Uterus (tissue), 3 donors: ENCODE measurements at regions not wholly inside any gene's neighbourhood (a gene's known extent, or its start where the extent isn't known, plus 50 kb on each side); places are given as distances from the start of the nearest gene placed in this dataset.

Source experiments
- DNase-seq, 2 donors: peaks; one replicate each; pipeline ENCODE4 v3.0.0-alpha.2; 2019 to 2020
- H3K27ac ChIP-seq, 2 donors: fragments of 200-600 bp; sonication (generic); 1 replicate in 1 of 2; 2 replicates in 1 of 2; pipeline ENCODE4 v1.5.1; 2016 to 2018
- H3K27me3 ChIP-seq, 2 donors: fragments of 200-600 bp; sonication (generic); one replicate each; pipeline ENCODE4 v1.5.1; 2018 to 2019; ENCODE audit warnings: control low read depth in 1 of 2
- H3K36me3 ChIP-seq, 2 donors: fragments of 200-600 bp; sonication (generic); one replicate each; pipeline ENCODE4 v1.5.1; 2019; ENCODE audit warnings: control low read depth in 1 of 2
- H3K4me1 ChIP-seq, 2 donors: fragments of 200-600 bp; sonication (generic); one replicate each; pipeline ENCODE4 v1.5.1; 2018 to 2019; ENCODE audit warnings: control low read depth in 1 of 2
- H3K4me3 ChIP-seq, 2 donors: fragments of 200-600 bp; sonication (generic); 1 replicate in 1 of 2; 2 replicates in 1 of 2; pipeline ENCODE4 v1.5.1; 2018 to 2019; ENCODE audit warnings: mild to moderate bottlenecking in 1 of 2
- H3K9me3 ChIP-seq, 2 donors: fragments of 200-600 bp; sonication (generic); one replicate each; pipeline ENCODE4 v1.5.1; 2019; ENCODE audit warnings: control low read depth in 1 of 2
- CTCF ChIP-seq, 4 experiments: fragments of 200-600 bp in 2 of 4; fragments of 450-650 bp in 2 of 4; sonication (generic) in 2 of 4; IDR thresholded peaks; one replicate each; pipeline ENCODE4 v1.5.1; 2016 to 2019; ENCODE audit warnings: antibody characterized with exemption in 4 of 4, mild to moderate bottlenecking in 2 of 4, moderate library complexity in 1 of 4
- POLR2A ChIP-seq, 2 donors: fragments of 450-650 bp; IDR thresholded peaks; one replicate each; pipeline ENCODE4 v1.6.1; 2016; ENCODE audit warnings: antibody characterized with exemption in 2 of 2, mild to moderate bottlenecking in 1 of 2, moderate library complexity in 1 of 2
- intact Hi-C: fragments of 100-400 bp; cut with DNase I; formaldehyde crosslinking; loops from one replicate; pipeline ENCODE4 v1.15.1; 2023; ENCODE audit warnings: low total_unique reads
- donor health status: DM: yes; HTN: yes; CAD: no.

- Histone ChIP-seq H3K27me3 (no peaks in the 10 kb centered on the region), H3K9me3 (no peaks in the 10 kb centered on the region), H3K36me3 (no peaks in the 10 kb centered on the region), H3K4me1 (no peaks in the 10 kb centered on the region), H3K4me3 (no peak overlapping the region), H3K27ac (no peak overlapping the region)
- TF ChIP-seq POLR2A (IDR thresholded peaks at IDR 0.05) (no peak), CTCF (IDR thresholded peaks at IDR 0.05) (no peak)
- no peak for DNase-seq
- intact Hi-C loops, result no loop called here
Observed at GRCh38 chr20:63130658-63131577, 85.0 kb downstream of the YTHDF1 start.

GRCh38 chr20:63129991-63130657 lies 85.8 kb downstream of the YTHDF1 start:
- DNase-seq, result no peak
- intact Hi-C loops, result no loop called here

GRCh38 chr20:63129376-63129965 lies 86.5 kb downstream of the YTHDF1 start:
- no peak for DNase-seq
- no peak for TF ChIP-seq POLR2A (IDR thresholded peaks at IDR 0.05)
- no peak for TF ChIP-seq CTCF (IDR thresholded peaks at IDR 0.05)
- intact Hi-C loops, result no loop called here

More at GRCh38 chr20:63129991-63130657, 85.8 kb downstream of the YTHDF1 start:
- no peak overlapping the region for H3K4me3 ChIP-seq
- no peaks in the 10 kb centered on the region for H3K27me3 ChIP-seq
- no peaks in the 10 kb centered on the region for H3K36me3 ChIP-seq
- no peak overlapping the region for H3K27ac ChIP-seq
- H3K4me1 ChIP-seq, result no peaks in the 10 kb centered on the region
- no peaks in the 10 kb centered on the region for H3K9me3 ChIP-seq
- TF ChIP-seq POLR2A (IDR thresholded peaks at IDR 0.05), result no peak
- TF ChIP-seq CTCF (IDR thresholded peaks at IDR 0.05), result no peak

GRCh38 chr20:63128956-63129355 lies 87.0 kb downstream of the YTHDF1 start:
- H3K4me1 ChIP-seq, result no peaks in the 10 kb centered on the region
- no peaks in the 10 kb centered on the region for H3K36me3 ChIP-seq
- intact Hi-C loops, result no loop called here
- no peak overlapping the region for H3K27ac ChIP-seq
- H3K4me3 ChIP-seq, result no peak overlapping the region
- no peak for DNase-seq
- TF ChIP-seq CTCF (IDR thresholded peaks at IDR 0.05), result no peak
- TF ChIP-seq POLR2A (IDR thresholded peaks at IDR 0.05), result no peak
- H3K9me3 ChIP-seq, result no peaks in the 10 kb centered on the region
- no peaks in the 10 kb centered on the region for H3K27me3 ChIP-seq

More at GRCh38 chr20:63129376-63129965, 86.5 kb downstream of the YTHDF1 start:
- Histone ChIP-seq H3K9me3 (no peaks in the 10 kb centered on the region), H3K27me3 (no peaks in the 10 kb centered on the region), H3K4me3 (no peak overlapping the region), H3K36me3 (no peaks in the 10 kb centered on the region), H3K4me1 (no peaks in the 10 kb centered on the region), H3K27ac (no peak overlapping the region)

GRCh38 chr20:63128367-63128766 lies 87.6 kb downstream of the YTHDF1 start:
- H3K9me3 ChIP-seq, result no peaks in the 10 kb centered on the region
- no peak overlapping the region for H3K4me3 ChIP-seq
- no peaks in the 10 kb centered on the region for H3K4me1 ChIP-seq
- no peaks in the 10 kb centered on the region for H3K27me3 ChIP-seq
- intact Hi-C loops, result no loop called here
- DNase-seq, result no peak
- no peak overlapping the region for H3K27ac ChIP-seq
- no peaks in the 10 kb centered on the region for H3K36me3 ChIP-seq
- TF ChIP-seq CTCF (IDR thresholded peaks at IDR 0.05) (no peak), POLR2A (IDR thresholded peaks at IDR 0.05) (no peak)
